Panc1 (cell line): ENCODE measurements at regions not wholly inside any gene's neighbourhood (a gene's known extent, or its start where the extent isn't known, plus 50 kb on each side); places are given as distances from the start of the nearest gene placed in this dataset.

Source experiments
- ATAC-seq: fragments of 200-7000 bp; cut with Tn5 transposase; 2 replicates; pipeline ENCODE4 v1.9.1; 2020; ENCODE audit warnings: mild to moderate bottlenecking, moderate library complexity
- BruUV-seq: library from RNA; stranded (reverse); fragments of 400-500 nt; replicated peaks from 2 replicates; lab custom pipeline; 2021; lab: Mats Ljungman, UMichigan
- CTCF ChIA-PET: fragments of 300-600 bp; sonication (Branson Sonifier 250); formaldehyde crosslinking; loops from one replicate; lab custom pipeline; 2022; ENCODE audit warnings: antibody characterized with exemption; lab: Charles Lee
- POLR2A ChIA-PET: fragments of 300-600 bp; sonication (Branson Sonifier 250); formaldehyde crosslinking; loops from one replicate; lab custom pipeline; 2022; ENCODE audit warnings: antibody characterized with exemption; lab: Charles Lee
- DNase-seq: peaks from one replicate; pipeline ENCODE4 v3.0.0-alpha.2; 2010; ENCODE audit warnings: low read depth, low spot score
- H3K27ac ChIP-seq: 2 replicates; pipeline ENCODE4 v1.5.1; 2011; ENCODE audit warnings: mild to moderate bottlenecking, low read length, inconsistent platforms
- H3K27me3 ChIP-seq: fragments of 200-500 bp; sonication (Bioruptor generic); 2 replicates; pipeline ENCODE4 v1.6.0; 2014; ENCODE audit warnings: low read length, inconsistent platforms; ENCODE audit not compliant: control insufficient read depth, insufficient read depth
- H3K36me3 ChIP-seq: fragments of 200-500 bp; sonication (Bioruptor generic); 2 replicates; pipeline ENCODE4 v1.5.1; 2014; ENCODE audit warnings: inconsistent platforms, mild to moderate bottlenecking, low read length, moderate library complexity; ENCODE audit not compliant: control insufficient read depth, insufficient read depth
- H3K4me1 ChIP-seq: 2 replicates; pipeline ENCODE4 v1.5.1; 2011; ENCODE audit warnings: inconsistent platforms, mild to moderate bottlenecking, low read length, moderate library complexity; ENCODE audit not compliant: control insufficient read depth, insufficient read depth
- H3K4me3 ChIP-seq, 2 experiments: 2 replicates each; pipeline ENCODE4 v1.5.1; 2011 to 2012; ENCODE audit warnings: low read depth in 2 of 2, low read length in 2 of 2, mild to moderate bottlenecking in 2 of 2, inconsistent platforms in 1 of 2, moderate library complexity in 1 of 2
- H3K9me3 ChIP-seq: fragments of 200-500 bp; sonication (Bioruptor generic); 2 replicates; pipeline ENCODE4 v1.5.1; 2014; ENCODE audit warnings: low read depth, mild to moderate bottlenecking, inconsistent platforms, low read length, moderate library complexity; ENCODE audit not compliant: control insufficient read depth, insufficient read depth
- CTCF ChIP-seq: fragments of 450-650 bp; IDR thresholded peaks from 2 replicates; pipeline ENCODE4 v1.5.1; 2017; ENCODE audit warnings: mild to moderate bottlenecking
- POLR2AphosphoS5 ChIP-seq: IDR thresholded peaks from 2 replicates; pipeline ENCODE4 v1.6.1; 2012; ENCODE audit warnings: mild to moderate bottlenecking, low read depth, low read length, moderate library complexity
- REST ChIP-seq, 2 experiments: IDR thresholded peaks; 2 replicates each; pipeline ENCODE4 v1.6.1; 2011 to 2012; ENCODE audit warnings: low read depth in 2 of 2, control low read depth in 1 of 2, low read length in 1 of 2, mild to moderate bottlenecking in 1 of 2, moderate library complexity in 1 of 2; ENCODE audit not compliant: insufficient read depth in 1 of 2
- SIN3A ChIP-seq: IDR thresholded peaks from 2 replicates; pipeline ENCODE4 v1.6.1; 2012; ENCODE audit warnings: low read depth, mild to moderate bottlenecking, low read length, moderate library complexity, borderline replicate concordance; ENCODE audit not compliant: insufficient read depth
- TCF7L2 ChIP-seq: IDR thresholded peaks from 2 replicates; pipeline ENCODE4 v1.6.1; 2011; ENCODE audit warnings: mild to moderate bottlenecking, low read depth, low read length, inconsistent platforms
- in situ Hi-C: cut with HindIII; loops from 2 replicates; pipeline ENCODE4 v1.10.0; 2016; ENCODE audit warnings: low sequenced_read_pairs, low pct_unique_long_range_greater_than_20kb
- intact Hi-C: fragments of 100-400 bp; cut with micrococcal nuclease; formaldehyde crosslinking; loops from one replicate; pipeline ENCODE4 v1.10.0; 2022; ENCODE audit not compliant: unreplicated experiment

- CTCF ChIA-PET = no interaction called here
- no peaks in the 10 kb centered on the region for H3K9me3 ChIP-seq
- no peaks in the 10 kb centered on the region for H3K36me3 ChIP-seq
- H3K4me3 ChIP-seq = no peak overlapping the region
- TF ChIP-seq CTCF = no peak
- no peak for TF ChIP-seq TCF7L2
- TF ChIP-seq SIN3A = no peak
- TF ChIP-seq POLR2AphosphoS5 = no peak
- no peak for TF ChIP-seq REST (IDR thresholded peaks at IDR 0.05; ENCODE audit: insufficient read depth in 1 of 2, low read depth in 2 of 2, low read length in 1 of 2)
- ATAC-seq (no peak), DNase-seq (no peak)
- intact Hi-C loops = no loop called here
- POLR2A ChIA-PET = no interaction called here
- H3K4me1 ChIP-seq = peaks cover 5% of the 10 kb centered on the region; the same call in 1 of the 2 replicates
- H3K27ac ChIP-seq = no peak overlapping the region
- BruUV-seq = no TSS peak
- H3K27me3 ChIP-seq = peaks cover 9% of the 10 kb centered on the region
- in situ Hi-C loops = no loop called here
Measured at GRCh38 chr7:358352-358751, 68.4 kb downstream of the FOXL3 start.

DNA sequence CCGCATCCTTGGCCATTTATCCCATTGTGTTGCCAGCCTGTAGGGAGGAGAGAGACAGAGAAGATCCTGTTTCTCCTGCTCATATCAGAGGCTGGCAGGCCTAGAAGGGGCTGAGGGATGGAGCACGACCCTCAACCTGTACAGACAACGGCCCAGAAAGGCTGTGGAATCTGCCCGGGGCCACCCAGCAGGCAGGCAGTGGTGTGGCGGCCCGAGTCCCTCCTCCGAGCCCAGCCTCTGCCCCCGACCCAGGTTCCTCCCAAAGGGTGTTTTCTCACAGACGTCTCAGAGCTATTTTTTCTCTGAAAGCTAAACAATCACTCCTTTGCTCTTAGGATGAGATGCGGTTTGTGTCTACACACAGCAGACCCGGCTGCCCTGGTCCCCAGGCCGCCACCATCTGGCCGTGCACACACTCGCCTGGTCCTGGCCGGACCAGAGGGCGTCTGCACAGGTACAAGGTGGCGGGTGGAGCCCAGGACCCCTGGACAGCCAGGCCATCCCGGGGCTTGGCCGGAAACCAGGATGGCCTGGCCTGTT, 69.3 kb downstream of the FOXL3 start:
- no peak overlapping the region for H3K27ac ChIP-seq
- H3K4me1 ChIP-seq = peaks cover 5% of the 10 kb centered on the region; the same call in 1 of the 2 replicates
- no peaks in the 10 kb centered on the region for H3K9me3 ChIP-seq
- no peak for TF ChIP-seq SIN3A
- no peak for TF ChIP-seq REST (IDR thresholded peaks at IDR 0.05; ENCODE audit: insufficient read depth in 1 of 2, low read depth in 2 of 2, low read length in 1 of 2)
- no peak for TF ChIP-seq TCF7L2
- TF ChIP-seq CTCF = no peak
- no peak for TF ChIP-seq POLR2AphosphoS5
- no peak for DNase-seq
- ChIA-PET POLR2A (no interaction called here), CTCF (no interaction called here)
- no peaks in the 10 kb centered on the region for H3K36me3 ChIP-seq
- H3K27me3 ChIP-seq = peaks cover 9% of the 10 kb centered on the region
- no peak overlapping the region for H3K4me3 ChIP-seq
- no TSS peak for BruUV-seq
- intact Hi-C loops (no loop called here), in situ Hi-C loops (no loop called here)
- ATAC-seq = no peak
